ENCODE measurements at regions not wholly inside any gene's neighbourhood (a gene's known extent, or its start where the extent isn't known, plus 50 kb on each side); places are given as distances from the start of the nearest gene placed in this dataset.

DNA sequence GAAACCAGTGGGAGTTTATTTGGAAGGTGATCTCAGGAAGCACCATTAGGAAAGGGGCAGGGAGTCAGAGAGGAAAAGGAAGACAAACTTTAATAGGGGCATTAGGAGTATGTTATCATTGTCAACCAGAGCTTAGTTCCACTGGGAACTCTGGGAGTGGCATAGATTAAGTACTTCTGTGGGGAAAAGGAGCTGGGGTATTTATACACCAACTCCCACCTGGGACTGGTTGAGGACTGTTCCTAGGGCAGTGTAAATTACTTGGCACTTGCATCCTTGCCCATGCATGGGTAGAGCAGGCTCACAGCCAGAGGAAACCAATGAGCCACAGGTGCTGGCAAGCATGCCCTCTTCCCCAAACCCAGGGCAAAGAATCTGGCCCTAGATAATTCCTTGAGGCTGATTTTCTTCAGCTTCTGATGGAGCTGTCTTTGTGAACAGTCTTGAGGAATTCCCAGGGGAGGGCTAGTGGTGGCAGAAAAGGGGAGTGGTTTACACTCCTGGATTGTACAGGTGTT is 541.2 kb downstream of the MIAT start:
- H3K4me3 ChIP-seq (ENCODE audit: low read depth, low read length): no peak overlapping the region
- TF ChIP-seq, protein P1, sequence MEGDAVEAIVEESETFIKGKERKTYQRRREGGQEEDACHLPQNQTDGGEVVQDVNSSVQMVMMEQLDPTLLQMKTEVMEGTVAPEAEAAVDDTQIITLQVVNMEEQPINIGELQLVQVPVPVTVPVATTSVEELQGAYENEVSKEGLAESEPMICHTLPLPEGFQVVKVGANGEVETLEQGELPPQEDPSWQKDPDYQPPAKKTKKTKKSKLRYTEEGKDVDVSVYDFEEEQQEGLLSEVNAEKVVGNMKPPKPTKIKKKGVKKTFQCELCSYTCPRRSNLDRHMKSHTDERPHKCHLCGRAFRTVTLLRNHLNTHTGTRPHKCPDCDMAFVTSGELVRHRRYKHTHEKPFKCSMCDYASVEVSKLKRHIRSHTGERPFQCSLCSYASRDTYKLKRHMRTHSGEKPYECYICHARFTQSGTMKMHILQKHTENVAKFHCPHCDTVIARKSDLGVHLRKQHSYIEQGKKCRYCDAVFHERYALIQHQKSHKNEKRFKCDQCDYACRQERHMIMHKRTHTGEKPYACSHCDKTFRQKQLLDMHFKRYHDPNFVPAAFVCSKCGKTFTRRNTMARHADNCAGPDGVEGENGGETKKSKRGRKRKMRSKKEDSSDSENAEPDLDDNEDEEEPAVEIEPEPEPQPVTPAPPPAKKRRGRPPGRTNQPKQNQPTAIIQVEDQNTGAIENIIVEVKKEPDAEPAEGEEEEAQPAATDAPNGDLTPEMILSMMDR (IDR thresholded peaks at IDR 0.05; ENCODE audit: insufficient read depth, low read depth, low read length): no peak
- no peak for DNase-seq (ENCODE audit: low read depth)

- TF ChIP-seq, protein P1 (IDR thresholded peaks at IDR 0.05; ENCODE audit: insufficient read depth, low read depth, low read length): no peak
- H3K4me3 ChIP-seq (ENCODE audit: low read depth, low read length): no peak overlapping the region
- DNase-seq (ENCODE audit: low read depth): no peak
Observed at GRCh38 chr22:27199354-27199753, 542.0 kb downstream of the MIAT start.

DNA sequence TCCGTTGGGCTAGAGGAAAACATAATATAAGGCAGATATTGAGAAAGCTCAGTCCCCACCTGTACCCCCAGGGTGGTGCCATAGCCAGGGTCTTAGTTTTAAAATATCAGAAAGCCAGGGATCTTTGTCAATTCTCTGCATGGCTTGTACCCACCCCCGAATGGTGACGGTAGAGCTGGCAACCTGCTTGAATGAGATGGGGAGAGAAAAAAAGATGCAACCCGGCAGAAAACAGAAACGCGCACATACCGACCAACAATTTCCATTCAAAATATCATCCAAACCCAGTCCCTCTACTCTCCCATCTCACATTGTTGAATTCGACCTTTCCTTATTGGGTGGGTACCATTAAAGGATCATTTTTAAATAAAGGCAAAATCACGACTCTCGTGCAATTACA is 543.9 kb downstream of the MIAT start:
- TF ChIP-seq, protein P1 (IDR thresholded peaks at IDR 0.05; ENCODE audit: insufficient read depth, low read depth, low read length): no peak
- DNase-seq (ENCODE audit: low read depth): no peak
- H3K4me3 ChIP-seq (ENCODE audit: low read depth, low read length): no peak overlapping the region

DNA sequence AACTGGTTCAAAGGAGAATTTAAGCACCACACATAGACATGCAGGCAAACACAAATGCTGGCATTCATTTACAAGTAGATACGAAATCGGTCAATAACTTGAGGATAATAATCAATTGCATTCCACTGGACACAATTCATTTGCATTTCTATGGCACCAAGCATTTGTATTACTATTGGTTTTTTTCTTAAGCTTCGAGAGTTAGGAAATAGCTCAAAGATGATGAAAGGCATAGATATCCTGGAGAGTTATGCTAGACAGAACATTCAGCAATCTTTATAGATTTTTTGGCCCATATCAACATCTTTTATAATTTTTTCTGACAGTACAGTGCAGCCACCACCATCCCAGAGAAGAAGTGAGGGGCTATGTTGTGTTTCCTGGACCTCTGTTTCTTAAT is 544.4 kb downstream of the MIAT start:
- no peak overlapping the region for H3K4me3 ChIP-seq (ENCODE audit: low read depth, low read length)
- TF ChIP-seq, protein P1 (IDR thresholded peaks at IDR 0.05; ENCODE audit: insufficient read depth, low read depth, low read length): no peak
- DNase-seq (ENCODE audit: low read depth): peak; percentile 44

GRCh38 chr22:27203276-27203660 is 545.9 kb downstream of the MIAT start:
- no peak for DNase-seq (ENCODE audit: low read depth)
- TF ChIP-seq, protein P1 (IDR thresholded peaks at IDR 0.05; ENCODE audit: insufficient read depth, low read depth, low read length): no peak
- H3K4me3 ChIP-seq (ENCODE audit: low read depth, low read length): no peak overlapping the region

GRCh38 chr22:27204280-27204679 is 546.9 kb downstream of the MIAT start:
- no peak overlapping the region for H3K4me3 ChIP-seq (ENCODE audit: low read depth, low read length)
- DNase-seq (ENCODE audit: low read depth): no peak
- TF ChIP-seq, protein P1 (IDR thresholded peaks at IDR 0.05; ENCODE audit: insufficient read depth, low read depth, low read length): no peak

DNA sequence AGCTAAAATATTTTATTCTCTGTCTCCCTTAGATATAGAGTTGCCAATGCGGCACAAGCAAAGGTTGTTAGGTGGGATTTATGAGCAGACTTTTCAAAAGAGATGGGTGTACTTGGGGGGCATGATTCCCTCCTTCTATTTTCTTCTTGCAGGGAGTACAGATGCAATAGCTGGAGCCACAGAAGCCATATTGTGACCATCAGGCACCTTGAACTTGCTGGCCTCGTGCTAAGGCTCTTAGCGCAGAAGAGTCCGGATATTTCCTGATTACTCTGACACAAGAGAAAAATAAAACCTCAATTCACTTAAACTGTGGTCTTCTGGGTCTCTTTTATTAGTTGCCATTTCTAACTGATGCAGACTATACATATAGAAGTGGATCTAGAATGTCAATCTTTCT is 547.4 kb downstream of the MIAT start:
- TF ChIP-seq, protein P1 (IDR thresholded peaks at IDR 0.05; ENCODE audit: insufficient read depth, low read depth, low read length): no peak
- no peak for DNase-seq (ENCODE audit: low read depth)
- H3K4me3 ChIP-seq (ENCODE audit: low read depth, low read length): no peak overlapping the region

Measured in fibroblast of villous mesenchyme (primary cell).